ENCODE measurements at regions not wholly inside any gene's neighbourhood (a gene's known extent, or its start where the extent isn't known, plus 50 kb on each side); places are given as distances from the start of the nearest gene placed in this dataset.

DNA sequence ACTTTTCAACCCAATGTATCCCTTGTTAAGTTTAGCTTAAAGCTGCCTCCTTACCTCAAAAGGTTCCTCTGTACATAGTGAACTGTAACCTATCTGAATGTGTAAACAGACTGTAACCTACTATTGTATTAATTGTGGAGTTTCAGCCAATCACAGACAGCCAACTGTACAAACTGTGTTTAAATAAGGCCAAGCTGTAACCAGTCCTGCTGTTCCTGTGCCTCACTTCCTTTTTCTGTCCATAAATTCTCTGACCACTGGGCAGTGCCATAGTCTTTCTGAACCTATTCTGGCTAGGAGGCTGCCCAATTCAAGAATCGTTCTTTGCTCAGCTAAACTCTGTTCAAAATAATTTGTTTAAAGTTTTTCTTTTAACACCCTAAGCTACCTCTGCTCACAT lies 74.7 kb upstream of the DAPK1 start:
- TF ChIP-seq POLR2A (IDR thresholded peaks at IDR 0.05; ENCODE audit: low read length) (no peak), GATA1 (IDR thresholded peaks at IDR 0.05; ENCODE audit: low read depth, low read length) (no peak)
